IPS-NIHi7 (cell line): ENCODE measurements at regions not wholly inside any gene's neighbourhood (a gene's known extent, or its start where the extent isn't known, plus 50 kb on each side); places are given as distances from the start of the nearest gene placed in this dataset.

Experiments used
- DNase-seq: peaks from one replicate; pipeline ENCODE4 v3.0.0; 2012; ENCODE audit warnings: mixed read lengths; ENCODE audit errors: extremely low spot score

- DNase-seq = no peak
These were observed 99.4 kb upstream of the SERP2 start for GRCh38 chr13:44273991-44274770.

GRCh38 chr13:44274771-44275205, 98.8 kb upstream of the SERP2 start:
- no peak for DNase-seq

- no peak for DNase-seq
These were observed 98.2 kb upstream of the SERP2 start for GRCh38 chr13:44275381-44275780.

- no peak for DNase-seq
These were observed 97.6 kb upstream of the SERP2 start for GRCh38 chr13:44276061-44276460.

- DNase-seq = no peak
These were observed 96.2 kb upstream of the SERP2 start for GRCh38 chr13:44277459-44277858.

GRCh38 chr13:44278166-44278565, 95.5 kb upstream of the SERP2 start:
- DNase-seq = no peak

- no peak for DNase-seq
These were observed 93.2 kb upstream of the SERP2 start for GRCh38 chr13:44280456-44280855.

- DNase-seq = no peak
These were observed 92.2 kb upstream of the SERP2 start for GRCh38 chr13:44281252-44282000.

- no peak for DNase-seq
These were observed 90.0 kb upstream of the SERP2 start for GRCh38 chr13:44283600-44283999.

GRCh38 chr13:44287958-44288357, 85.7 kb upstream of the SERP2 start:
- no peak for DNase-seq

- DNase-seq = no peak
These were observed 81.1 kb upstream of the SERP2 start for GRCh38 chr13:44292545-44292944.

GRCh38 chr13:44293374-44293773, 80.2 kb upstream of the SERP2 start:
- no peak for DNase-seq

- no peak for DNase-seq
These were observed 79.5 kb upstream of the SERP2 start for GRCh38 chr13:44293908-44294735.

GRCh38 chr13:44294876-44295275, 78.7 kb upstream of the SERP2 start:
- DNase-seq = no peak

GRCh38 chr13:44296856-44297255, 76.8 kb upstream of the SERP2 start:
- DNase-seq = no peak

GRCh38 chr13:44298314-44298713, 75.3 kb upstream of the SERP2 start:
- no peak for DNase-seq

- DNase-seq = no peak
These were observed 74.3 kb upstream of the SERP2 start for GRCh38 chr13:44299152-44299943.

- DNase-seq = no peak
These were observed 72.6 kb upstream of the SERP2 start for GRCh38 chr13:44300895-44301638.

GRCh38 chr13:44301639-44302015, 72.0 kb upstream of the SERP2 start:
- no peak for DNase-seq

GRCh38 chr13:44302233-44302632, 71.4 kb upstream of the SERP2 start:
- DNase-seq = no peak
